IPS-NIHi11 (cell line): ENCODE measurements at regions not wholly inside any gene's neighbourhood (a gene's known extent, or its start where the extent isn't known, plus 50 kb on each side); places are given as distances from the start of the nearest gene placed in this dataset.
A peak's percentile ranks its signal among the peaks of the same experiment; 100 is the strongest.

Experiments used
- DNase-seq: peaks from one replicate; pipeline ENCODE4 v3.0.0; 2012; ENCODE audit warnings: mixed read lengths, low spot score

GRCh38 chr6:14693301-14694192, 552.3 kb upstream of the JARID2 start:
- no peak for DNase-seq

- DNase-seq: no peak
These were observed 551.6 kb upstream of the JARID2 start for GRCh38 chr6:14694308-14694707.

GRCh38 chr6:14695579-14695978, 550.3 kb upstream of the JARID2 start:
- no peak for DNase-seq

- no peak for DNase-seq
These were observed 549.5 kb upstream of the JARID2 start for GRCh38 chr6:14696367-14696766.

- DNase-seq: no peak
These were observed 548.4 kb upstream of the JARID2 start for GRCh38 chr6:14697427-14697826.

- DNase-seq: no peak
These were observed 545.9 kb upstream of the JARID2 start for GRCh38 chr6:14699803-14700601.

- DNase-seq: no peak
These were observed 543.9 kb upstream of the JARID2 start for GRCh38 chr6:14701946-14702345.

GRCh38 chr6:14702678-14703077, 543.2 kb upstream of the JARID2 start:
- no peak for DNase-seq

GRCh38 chr6:14703586-14703985, 542.3 kb upstream of the JARID2 start:
- no peak for DNase-seq

- no peak for DNase-seq
These were observed 541.2 kb upstream of the JARID2 start for GRCh38 chr6:14704383-14705271.

GRCh38 chr6:14705841-14706377, 540.0 kb upstream of the JARID2 start:
- no peak for DNase-seq

- DNase-seq: no peak
These were observed 539.4 kb upstream of the JARID2 start for GRCh38 chr6:14706378-14706929.

- DNase-seq: no peak
These were observed 538.6 kb upstream of the JARID2 start for GRCh38 chr6:14707276-14707675.

- DNase-seq: no peak
These were observed 537.9 kb upstream of the JARID2 start for GRCh38 chr6:14707971-14708465.

GRCh38 chr6:14709066-14709670, 536.7 kb upstream of the JARID2 start:
- DNase-seq: no peak

- DNase-seq: no peak
These were observed 536.0 kb upstream of the JARID2 start for GRCh38 chr6:14709900-14710299.

- no peak for DNase-seq
These were observed 535.4 kb upstream of the JARID2 start for GRCh38 chr6:14710421-14710820.

GRCh38 chr6:14711056-14711703, 534.7 kb upstream of the JARID2 start:
- DNase-seq: peak; percentile 55

GRCh38 chr6:14711704-14712379, 534.0 kb upstream of the JARID2 start:
- DNase-seq: no peak
